ENCODE measurements at regions not wholly inside any gene's neighbourhood (a gene's known extent, or its start where the extent isn't known, plus 50 kb on each side); places are given as distances from the start of the nearest gene placed in this dataset.

DNA sequence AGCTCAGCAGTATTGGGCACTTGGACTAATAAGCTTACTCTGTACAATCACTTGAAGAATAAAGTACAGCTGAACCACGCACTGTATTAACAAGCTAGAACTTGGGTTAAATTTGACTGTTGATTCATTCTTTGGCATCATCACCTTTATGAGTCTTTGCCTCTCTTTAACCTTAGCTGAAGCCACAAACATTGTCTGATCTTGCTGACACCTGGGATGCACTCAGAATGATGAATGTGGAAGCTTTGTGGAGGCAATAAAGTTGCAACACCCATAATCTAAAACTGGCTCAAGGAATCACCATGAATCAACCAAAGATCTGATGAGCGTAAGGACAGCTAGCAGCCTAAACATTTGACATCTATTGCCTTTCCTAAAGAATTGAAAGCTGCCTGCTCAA is 590.6 kb upstream of the SOX9 start:
- no peaks in the 10 kb centered on the region for H3K36me3 ChIP-seq (ENCODE audit: control insufficient read depth, insufficient read depth, low read length)
- DNase-seq (ENCODE audit: low read depth, low spot score): no peak
- no peaks in the 10 kb centered on the region for H3K27me3 ChIP-seq (ENCODE audit: control insufficient read depth, insufficient read depth, low read length)
- H3K4me1 ChIP-seq (ENCODE audit: control insufficient read depth, insufficient read depth, low read length): no peaks in the 10 kb centered on the region
- H3K4me3 ChIP-seq (ENCODE audit: low read length): no peak overlapping the region
- WGBS (ENCODE audit: insufficient coverage, insufficient read length): no CpG with 5 or more reads among the region's 2 CpGs
- H3K9me3 ChIP-seq (ENCODE audit: control insufficient read depth, insufficient read depth, low read length): no peaks in the 10 kb centered on the region
- H3K27ac ChIP-seq (ENCODE audit: low read length): no peak overlapping the region

DNA sequence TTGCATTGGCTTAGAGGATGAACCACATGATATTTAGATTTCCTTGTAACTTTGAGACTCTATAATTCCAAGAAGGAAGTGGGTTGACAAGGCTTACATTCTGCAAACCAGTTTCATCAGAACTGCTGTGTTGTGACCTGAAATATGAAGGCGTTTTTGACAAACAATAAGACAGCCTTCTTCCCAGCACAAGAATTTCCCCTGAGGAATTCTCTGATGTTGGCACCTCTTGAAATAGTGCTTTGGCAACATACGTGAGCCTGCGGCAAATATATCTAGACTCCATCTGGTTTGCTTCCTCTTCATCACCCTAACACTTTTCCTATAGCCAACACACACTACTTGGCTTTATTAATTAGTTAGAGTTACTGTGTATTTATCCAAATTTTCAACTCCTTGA is 585.5 kb upstream of the SOX9 start:
- H3K36me3 ChIP-seq (ENCODE audit: control insufficient read depth, insufficient read depth, low read length): no peaks in the 10 kb centered on the region; the same call in 1 of the 2 replicates
- no peak overlapping the region for H3K27ac ChIP-seq (ENCODE audit: low read length)
- H3K4me3 ChIP-seq (ENCODE audit: low read length): no peak overlapping the region
- WGBS (ENCODE audit: insufficient coverage, insufficient read length): no CpG with 5 or more reads among the region's 3 CpGs
- no peaks in the 10 kb centered on the region for H3K9me3 ChIP-seq (ENCODE audit: control insufficient read depth, insufficient read depth, low read length)
- H3K27me3 ChIP-seq (ENCODE audit: control insufficient read depth, insufficient read depth, low read length): no peaks in the 10 kb centered on the region
- no peak for DNase-seq (ENCODE audit: low read depth, low spot score)
- no peaks in the 10 kb centered on the region for H3K4me1 ChIP-seq (ENCODE audit: control insufficient read depth, insufficient read depth, low read length)

DNA sequence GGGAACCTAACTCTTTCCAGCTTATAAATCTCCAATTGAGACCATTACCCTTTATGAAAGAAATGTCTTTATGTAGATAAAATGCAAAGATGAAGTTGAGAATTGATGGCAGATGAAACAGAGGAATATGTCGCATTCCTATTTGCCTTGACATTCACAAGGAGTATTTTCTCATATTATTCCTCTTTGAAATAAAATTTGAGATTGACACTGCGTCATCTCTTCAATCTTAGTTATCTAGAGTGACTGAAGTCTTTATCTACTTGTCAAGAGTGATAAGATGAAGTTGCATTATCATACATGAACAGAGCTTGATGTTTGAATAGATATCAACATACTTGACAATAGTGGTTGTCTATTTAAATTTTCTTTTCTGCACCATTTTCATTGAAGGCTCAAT is 574.4 kb upstream of the SOX9 start:
- Histone ChIP-seq H3K4me1 (ENCODE audit: control insufficient read depth, insufficient read depth, low read length) (no peaks in the 10 kb centered on the region), H3K27ac (ENCODE audit: low read length) (no peak overlapping the region)
- WGBS (ENCODE audit: insufficient coverage, insufficient read length): no CpG with 5 or more reads among the region's 2 CpGs

DNA sequence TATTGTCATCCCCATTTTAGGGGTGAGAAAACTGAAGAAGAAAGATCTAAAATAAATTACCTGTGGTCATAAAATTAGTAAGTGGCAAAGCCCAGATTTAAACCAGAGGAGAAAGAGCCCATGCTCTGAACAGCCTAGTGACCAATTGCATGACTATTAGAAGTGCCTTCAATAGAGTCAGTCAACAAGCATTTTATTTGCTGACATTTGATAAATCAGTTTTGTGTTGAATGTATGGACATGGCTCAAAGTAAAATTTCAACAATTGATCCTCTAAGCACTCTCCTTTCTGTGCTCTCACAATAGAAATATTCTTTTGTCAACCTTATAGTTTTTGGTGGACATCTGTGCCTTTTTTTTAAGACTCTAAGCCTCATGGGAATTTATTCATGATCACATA is 572.9 kb upstream of the SOX9 start:
- Histone ChIP-seq H3K4me3 (ENCODE audit: low read length) (no peak overlapping the region), H3K9me3 (ENCODE audit: control insufficient read depth, insufficient read depth, low read length) (no peaks in the 10 kb centered on the region), H3K27me3 (ENCODE audit: control insufficient read depth, insufficient read depth, low read length) (no peaks in the 10 kb centered on the region), H3K27ac (ENCODE audit: low read length) (no peak overlapping the region), H3K36me3 (ENCODE audit: control insufficient read depth, insufficient read depth, low read length) (no peaks in the 10 kb centered on the region), H3K4me1 (ENCODE audit: control insufficient read depth, insufficient read depth, low read length) (no peaks in the 10 kb centered on the region)
- no peak for DNase-seq (ENCODE audit: low read depth, low spot score)

More for the DNA sequence above, 574.4 kb upstream of the SOX9 start:
- no peaks in the 10 kb centered on the region for H3K36me3 ChIP-seq (ENCODE audit: control insufficient read depth, insufficient read depth, low read length)
- no peaks in the 10 kb centered on the region for H3K27me3 ChIP-seq (ENCODE audit: control insufficient read depth, insufficient read depth, low read length)
- H3K9me3 ChIP-seq (ENCODE audit: control insufficient read depth, insufficient read depth, low read length): no peaks in the 10 kb centered on the region
- DNase-seq (ENCODE audit: low read depth, low spot score): no peak
- H3K4me3 ChIP-seq (ENCODE audit: low read length): no peak overlapping the region

DNA sequence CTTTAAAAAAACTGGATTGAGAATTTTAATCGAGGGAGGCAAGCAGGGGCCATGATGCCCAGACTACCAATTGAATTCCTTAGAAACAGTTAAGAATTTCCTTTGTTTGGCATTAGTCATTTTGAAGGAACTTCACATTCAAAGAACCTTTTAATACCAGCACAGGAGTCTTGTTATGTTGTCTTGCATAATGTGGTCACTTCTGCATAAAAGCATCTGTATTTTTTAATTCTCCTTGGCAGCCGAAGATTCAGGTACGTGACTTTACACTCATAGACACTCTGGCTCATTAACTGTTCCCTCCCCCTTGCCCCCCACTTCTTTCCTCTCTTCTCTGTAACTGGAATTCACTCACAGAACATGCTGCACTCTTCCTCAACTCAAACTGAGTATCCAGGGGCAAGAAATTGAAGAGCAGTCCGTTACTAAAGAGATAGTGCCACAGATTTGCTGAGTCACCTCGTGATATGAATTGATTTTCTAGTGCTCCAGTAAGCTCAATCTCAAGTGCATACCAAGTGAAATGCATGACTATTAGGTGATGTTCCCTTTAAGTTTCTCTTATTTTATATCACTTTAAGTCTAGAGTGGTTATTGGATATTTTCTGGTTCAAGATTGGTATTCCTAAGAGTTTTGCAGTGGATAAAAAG is 572.2 kb upstream of the SOX9 start:
- no peaks in the 10 kb centered on the region for H3K36me3 ChIP-seq (ENCODE audit: control insufficient read depth, insufficient read depth, low read length)
- WGBS (ENCODE audit: insufficient coverage, insufficient read length): no CpG with 5 or more reads among the region's 5 CpGs
- DNase-seq (ENCODE audit: low read depth, low spot score): no peak
- no peaks in the 10 kb centered on the region for H3K4me1 ChIP-seq (ENCODE audit: control insufficient read depth, insufficient read depth, low read length)
- no peaks in the 10 kb centered on the region for H3K9me3 ChIP-seq (ENCODE audit: control insufficient read depth, insufficient read depth, low read length)
- no peak overlapping the region for H3K4me3 ChIP-seq (ENCODE audit: low read length)
- no peaks in the 10 kb centered on the region for H3K27me3 ChIP-seq (ENCODE audit: control insufficient read depth, insufficient read depth, low read length)
- H3K27ac ChIP-seq (ENCODE audit: low read length): no peak overlapping the region

DNA sequence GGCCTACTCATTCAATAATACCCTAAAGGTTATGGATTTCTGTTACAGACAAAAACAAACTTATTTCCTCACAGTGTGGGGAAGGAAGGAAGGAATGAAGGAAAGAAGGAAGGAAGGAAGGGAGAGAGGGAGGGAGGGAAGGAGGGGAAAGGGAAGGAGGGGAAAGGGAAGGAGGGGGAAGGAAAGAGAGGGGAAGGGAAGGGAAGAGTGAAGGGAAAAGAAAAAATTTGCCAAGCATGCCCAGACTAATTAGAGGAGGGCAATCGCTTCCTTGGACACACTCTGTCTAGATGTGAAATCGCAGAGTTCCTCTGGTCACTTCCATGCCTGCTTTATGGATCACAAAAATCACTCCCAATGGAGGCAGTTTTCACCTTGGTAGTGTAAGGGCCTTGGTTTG is 570.1 kb upstream of the SOX9 start:
- H3K4me1 ChIP-seq (ENCODE audit: control insufficient read depth, insufficient read depth, low read length): no peaks in the 10 kb centered on the region
- no peaks in the 10 kb centered on the region for H3K36me3 ChIP-seq (ENCODE audit: control insufficient read depth, insufficient read depth, low read length)

DNA sequence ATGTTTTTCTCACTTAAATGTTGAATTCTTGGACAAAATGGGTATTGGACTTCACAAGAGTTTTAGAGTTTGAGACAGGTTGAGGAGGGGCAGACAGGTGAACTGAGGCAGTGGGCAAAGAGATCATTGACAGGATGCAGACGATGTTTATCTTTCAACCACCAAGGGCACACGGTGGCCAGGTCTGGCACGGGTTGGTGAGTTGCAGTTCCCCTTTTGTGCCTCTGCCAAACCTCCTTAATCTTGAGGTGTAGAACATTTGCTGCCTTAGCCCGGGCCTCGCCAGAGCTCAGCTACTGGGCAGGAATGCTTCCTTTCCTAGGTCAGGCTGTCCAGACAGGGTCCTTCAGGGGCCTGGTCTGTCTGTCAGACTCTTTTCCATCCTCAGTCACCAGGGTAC is 567.4 kb upstream of the SOX9 start:
- Histone ChIP-seq H3K27ac (ENCODE audit: low read length) (no peak overlapping the region), H3K27me3 (ENCODE audit: control insufficient read depth, insufficient read depth, low read length) (no peaks in the 10 kb centered on the region), H3K4me3 (ENCODE audit: low read length) (no peak overlapping the region), H3K36me3 (ENCODE audit: control insufficient read depth, insufficient read depth, low read length) (no peaks in the 10 kb centered on the region), H3K4me1 (ENCODE audit: control insufficient read depth, insufficient read depth, low read length) (no peaks in the 10 kb centered on the region), H3K9me3 (ENCODE audit: control insufficient read depth, insufficient read depth, low read length) (no peaks in the 10 kb centered on the region)
- DNase-seq (ENCODE audit: low read depth, low spot score): no peak
- no CpG with 5 or more reads among the region's 5 CpGs for WGBS (ENCODE audit: insufficient coverage, insufficient read length)

More for the DNA sequence above, 570.1 kb upstream of the SOX9 start:
- no peak overlapping the region for H3K27ac ChIP-seq (ENCODE audit: low read length)
- no peak overlapping the region for H3K4me3 ChIP-seq (ENCODE audit: low read length)
- DNase-seq (ENCODE audit: low read depth, low spot score): no peak
- WGBS (ENCODE audit: insufficient coverage, insufficient read length): no CpG with 5 or more reads among the region's 2 CpGs
- H3K27me3 ChIP-seq (ENCODE audit: control insufficient read depth, insufficient read depth, low read length): no peaks in the 10 kb centered on the region
- H3K9me3 ChIP-seq (ENCODE audit: control insufficient read depth, insufficient read depth, low read length): no peaks in the 10 kb centered on the region

DNA sequence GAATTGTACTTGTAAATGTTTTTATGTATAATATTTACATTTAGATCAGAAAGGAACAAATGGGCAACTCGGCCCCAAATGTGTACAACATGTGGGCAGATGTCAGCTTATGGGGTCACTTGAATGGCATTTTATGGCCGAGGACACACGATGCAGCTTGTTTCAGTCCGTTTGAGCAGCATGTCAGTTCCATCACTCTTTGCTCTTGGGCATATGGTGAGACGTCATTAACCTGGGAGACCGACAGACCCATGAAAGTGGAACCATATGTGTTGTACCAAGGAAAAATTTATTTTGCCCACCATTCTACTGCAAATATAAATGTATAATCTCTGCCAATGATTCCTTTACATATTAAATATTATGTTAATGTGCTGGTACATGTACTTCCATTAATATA is 561.9 kb upstream of the SOX9 start:
- no peaks in the 10 kb centered on the region for H3K36me3 ChIP-seq (ENCODE audit: control insufficient read depth, insufficient read depth, low read length)
- no CpG with 5 or more reads among the region's 6 CpGs for WGBS (ENCODE audit: insufficient coverage, insufficient read length)
- no peak for DNase-seq (ENCODE audit: low read depth, low spot score)

DNA sequence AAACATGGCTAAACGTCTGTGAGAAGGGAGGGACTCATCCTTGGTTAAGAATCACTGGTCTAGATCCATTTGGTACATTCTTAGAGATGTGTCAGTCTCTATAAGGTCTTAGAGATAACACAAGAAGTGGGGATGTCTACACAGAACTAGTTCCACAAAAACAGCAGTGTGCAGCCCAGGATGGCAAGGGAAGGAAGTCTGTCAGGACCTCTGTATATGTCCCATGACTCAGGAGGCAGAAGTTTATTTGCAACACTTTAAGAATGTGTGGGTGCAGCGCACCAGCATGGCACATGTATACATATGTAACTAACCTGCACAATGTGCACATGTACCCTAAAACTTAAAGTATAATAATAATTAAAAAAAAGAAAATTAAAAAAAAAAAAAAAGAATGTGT is 548.5 kb upstream of the SOX9 start:
- no peak for DNase-seq (ENCODE audit: low read depth, low spot score)
- no peaks in the 10 kb centered on the region for H3K9me3 ChIP-seq (ENCODE audit: control insufficient read depth, insufficient read depth, low read length)
- WGBS (ENCODE audit: insufficient coverage, insufficient read length): no CpG with 5 or more reads among the region's 2 CpGs

More for the DNA sequence above, 561.9 kb upstream of the SOX9 start:
- H3K4me3 ChIP-seq (ENCODE audit: low read length): no peak overlapping the region
- no peak overlapping the region for H3K27ac ChIP-seq (ENCODE audit: low read length)
- H3K27me3 ChIP-seq (ENCODE audit: control insufficient read depth, insufficient read depth, low read length): no peaks in the 10 kb centered on the region
- H3K9me3 ChIP-seq (ENCODE audit: control insufficient read depth, insufficient read depth, low read length): no peaks in the 10 kb centered on the region
- H3K4me1 ChIP-seq (ENCODE audit: control insufficient read depth, insufficient read depth, low read length): no peaks in the 10 kb centered on the region

DNA sequence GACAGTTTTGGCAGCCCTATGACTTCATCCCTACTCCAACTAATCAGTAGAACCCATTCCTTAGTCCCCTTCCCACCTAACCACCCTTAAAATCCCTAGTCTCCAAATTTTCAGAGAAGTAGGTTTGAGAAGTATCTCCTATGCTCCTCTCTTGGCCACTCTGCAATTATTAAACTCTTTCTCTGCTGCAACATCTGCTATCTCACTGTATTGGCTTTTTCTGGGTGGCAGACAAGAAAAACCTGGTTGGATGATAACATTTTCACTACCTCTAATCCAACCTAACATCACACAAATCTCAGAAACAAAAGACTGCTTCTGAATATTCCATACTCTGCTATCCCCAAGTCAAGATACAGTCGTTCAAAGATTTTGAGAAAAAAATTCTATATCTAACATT is 542.4 kb upstream of the SOX9 start:
- no peaks in the 10 kb centered on the region for H3K27me3 ChIP-seq (ENCODE audit: control insufficient read depth, insufficient read depth, low read length)

More for the DNA sequence above, 548.5 kb upstream of the SOX9 start:
- Histone ChIP-seq H3K4me3 (ENCODE audit: low read length) (no peak overlapping the region), H3K4me1 (ENCODE audit: control insufficient read depth, insufficient read depth, low read length) (no peaks in the 10 kb centered on the region), H3K27ac (ENCODE audit: low read length) (no peak overlapping the region), H3K36me3 (ENCODE audit: control insufficient read depth, insufficient read depth, low read length) (no peaks in the 10 kb centered on the region), H3K27me3 (ENCODE audit: control insufficient read depth, insufficient read depth, low read length) (no peaks in the 10 kb centered on the region)

DNA sequence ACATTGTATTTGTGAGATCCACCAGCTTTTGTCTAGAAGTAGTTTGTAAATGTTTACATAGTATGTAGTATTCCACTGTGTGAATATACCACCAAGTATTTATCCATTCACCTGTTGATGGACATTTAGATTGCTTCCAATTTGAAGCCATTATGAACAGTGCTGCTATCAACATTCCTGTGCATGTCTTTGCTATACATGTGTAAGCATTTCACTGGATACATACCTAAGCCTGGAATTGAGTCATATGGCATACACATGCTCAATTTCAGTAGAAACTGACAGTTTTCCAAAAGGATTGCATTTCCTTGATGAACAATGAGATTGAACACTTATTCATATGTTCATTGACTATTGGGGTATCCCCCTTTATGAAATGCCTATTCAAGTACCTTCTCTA is 540.6 kb upstream of the SOX9 start:
- Histone ChIP-seq H3K4me3 (ENCODE audit: low read length) (no peak overlapping the region), H3K4me1 (ENCODE audit: control insufficient read depth, insufficient read depth, low read length) (no peaks in the 10 kb centered on the region), H3K36me3 (ENCODE audit: control insufficient read depth, insufficient read depth, low read length) (no peaks in the 10 kb centered on the region)

More for the DNA sequence above, 542.4 kb upstream of the SOX9 start:
- H3K36me3 ChIP-seq (ENCODE audit: control insufficient read depth, insufficient read depth, low read length): no peaks in the 10 kb centered on the region
- no peak overlapping the region for H3K27ac ChIP-seq (ENCODE audit: low read length)
- H3K4me3 ChIP-seq (ENCODE audit: low read length): no peak overlapping the region
- no peaks in the 10 kb centered on the region for H3K9me3 ChIP-seq (ENCODE audit: control insufficient read depth, insufficient read depth, low read length)
- H3K4me1 ChIP-seq (ENCODE audit: control insufficient read depth, insufficient read depth, low read length): no peaks in the 10 kb centered on the region
- DNase-seq (ENCODE audit: low read depth, low spot score): no peak
- WGBS (ENCODE audit: insufficient coverage, insufficient read length): no CpG with 5 or more reads among the region's 1 CpG

More for the DNA sequence above, 540.6 kb upstream of the SOX9 start:
- H3K27me3 ChIP-seq (ENCODE audit: control insufficient read depth, insufficient read depth, low read length): no peaks in the 10 kb centered on the region
- DNase-seq (ENCODE audit: low read depth, low spot score): no peak
- H3K27ac ChIP-seq (ENCODE audit: low read length): no peak overlapping the region
- no peaks in the 10 kb centered on the region for H3K9me3 ChIP-seq (ENCODE audit: control insufficient read depth, insufficient read depth, low read length)

Measured in iPS DF 6.9 (cell line).